SK-N-SH treated with all-trans-retinoic acid at 6 μM for 48 hours (cell line): ENCODE measurements at regions not wholly inside any gene's neighbourhood (a gene's known extent, or its start where the extent isn't known, plus 50 kb on each side); places are given as distances from the start of the nearest gene placed in this dataset.

Experiments used
- ATAC-seq: fragments of 200-7000 bp; cut with Tn5 transposase; 3 replicates; pipeline ENCODE4 v1.9.1; 2020; ENCODE audit warnings: mild to moderate bottlenecking, moderate library complexity
- ARNTL ChIP-seq: fragments of 450-650 bp; formaldehyde crosslinking; IDR thresholded peaks from 2 replicates; pipeline ENCODE4 v1.5.0; 2020; ENCODE audit warnings: low read depth, mild to moderate bottlenecking, moderate library complexity, borderline replicate concordance
- BACH2 ChIP-seq: fragments of 250-450 bp; sonication (Bioruptor Pico); IDR thresholded peaks from 2 replicates; pipeline ENCODE4 v1.9.0; 2021; ENCODE audit warnings: mild to moderate bottlenecking, borderline replicate concordance
- CREB5 ChIP-seq: fragments of 250-450 bp; sonication (Bioruptor Pico); IDR thresholded peaks from 2 replicates; pipeline ENCODE4 v1.5.1; 2020; ENCODE audit warnings: low read depth, mild to moderate bottlenecking, moderate library complexity
- GLIS3 ChIP-seq: fragments of 250-450 bp; sonication (Bioruptor Pico); IDR thresholded peaks from 2 replicates; pipeline ENCODE4 v1.5.0; 2020; ENCODE audit warnings: mild to moderate bottlenecking, moderate library complexity
- OSR1 ChIP-seq: fragments of 250-450 bp; sonication (Bioruptor Pico); IDR thresholded peaks from 2 replicates; pipeline ENCODE4 v1.8.0; 2022; ENCODE audit warnings: moderate library complexity, mild to moderate bottlenecking, inconsistent platforms
- PPARA ChIP-seq: fragments of 250-450 bp; sonication (Bioruptor Pico); IDR thresholded peaks from 2 replicates; pipeline ENCODE4 v1.5.0; 2020; ENCODE audit warnings: mild to moderate bottlenecking, borderline replicate concordance
- RARB ChIP-seq: fragments of 250-450 bp; sonication (Bioruptor Pico); IDR thresholded peaks from 2 replicates; pipeline ENCODE4 v1.8.0; 2021; ENCODE audit warnings: mild to moderate bottlenecking, moderate library complexity
- SNAI2 ChIP-seq: fragments of 250-450 bp; sonication (Bioruptor Pico); IDR thresholded peaks from 2 replicates; pipeline ENCODE4 v1.5.0; 2020; ENCODE audit warnings: mild to moderate bottlenecking, moderate library complexity
- TOX ChIP-seq: fragments of 250-450 bp; sonication (Bioruptor Pico); IDR thresholded peaks from 2 replicates; pipeline ENCODE4 v1.8.0; 2021; ENCODE audit warnings: mild to moderate bottlenecking, moderate library complexity, borderline replicate concordance
- TSHZ2 ChIP-seq: fragments of 250-450 bp; sonication (Bioruptor Pico); IDR thresholded peaks from 2 replicates; pipeline ENCODE4 v1.5.0; 2020; ENCODE audit warnings: mild to moderate bottlenecking, moderate library complexity
- ZC3H10 ChIP-seq: fragments of 250-450 bp; sonication (Bioruptor Pico); IDR thresholded peaks from 2 replicates; pipeline ENCODE4 v1.5.1; 2021; ENCODE audit warnings: mild to moderate bottlenecking, moderate library complexity
- ZFP3 ChIP-seq: fragments of 250-450 bp; sonication (Bioruptor Pico); IDR thresholded peaks from 2 replicates; pipeline ENCODE4 v1.5.0; 2020; ENCODE audit warnings: mild to moderate bottlenecking, moderate library complexity
- ZFP30 ChIP-seq: fragments of 450-650 bp; formaldehyde crosslinking; IDR thresholded peaks from 2 replicates; pipeline ENCODE4 v1.5.0; 2022; ENCODE audit warnings: mild to moderate bottlenecking, moderate library complexity
- ZNF565 ChIP-seq: fragments of 450-650 bp; formaldehyde crosslinking; conservative IDR thresholded peaks from 2 replicates; pipeline ENCODE4 v1.5.0; 2020; ENCODE audit warnings: low read depth, mild to moderate bottlenecking, moderate library complexity
- ZNF70 ChIP-seq: fragments of 450-650 bp; formaldehyde crosslinking; IDR thresholded peaks from 2 replicates; pipeline ENCODE4 v1.5.0; 2020; ENCODE audit warnings: mild to moderate bottlenecking, moderate library complexity
- ZNF8 ChIP-seq: fragments of 450-650 bp; formaldehyde crosslinking; IDR thresholded peaks from 2 replicates; pipeline ENCODE4 v1.5.0; 2020; ENCODE audit warnings: mild to moderate bottlenecking, moderate library complexity
- TF ChIP-seq, protein P1 (sequence below): fragments of 250-450 bp; sonication (Bioruptor Pico); IDR thresholded peaks from 2 replicates; pipeline ENCODE4 v1.8.0; 2021; ENCODE audit warnings: low read depth, mild to moderate bottlenecking, moderate library complexity, borderline replicate concordance
- TF ChIP-seq, protein P2 (sequence below): fragments of 250-450 bp; sonication (Bioruptor Pico); IDR thresholded peaks from 2 replicates; pipeline ENCODE4 v1.5.1; 2021; ENCODE audit warnings: mild to moderate bottlenecking, moderate library complexity

GRCh38 chr1:70581661-70582060 is 170.6 kb downstream of the CTH start:
- TF ChIP-seq PPARA (no peak), GLIS3 (no peak), RARB (no peak), SNAI2 (no peak), TSHZ2 (CRISPR knock-in tag) (no peak), ZFP30 (CRISPR knock-in tag) (no peak), BACH2 (CRISPR knock-in tag) (no peak), TOX (no peak), ZNF565 (CRISPR knock-in tag) (no peak), ZNF70 (CRISPR knock-in tag) (no peak), ZFP3 (CRISPR knock-in tag) (no peak), ARNTL (no peak), OSR1 (CRISPR knock-in tag) (no peak), ZNF8 (CRISPR knock-in tag) (no peak), ZC3H10 (CRISPR knock-in tag) (no peak)
- TF ChIP-seq, protein P1, sequence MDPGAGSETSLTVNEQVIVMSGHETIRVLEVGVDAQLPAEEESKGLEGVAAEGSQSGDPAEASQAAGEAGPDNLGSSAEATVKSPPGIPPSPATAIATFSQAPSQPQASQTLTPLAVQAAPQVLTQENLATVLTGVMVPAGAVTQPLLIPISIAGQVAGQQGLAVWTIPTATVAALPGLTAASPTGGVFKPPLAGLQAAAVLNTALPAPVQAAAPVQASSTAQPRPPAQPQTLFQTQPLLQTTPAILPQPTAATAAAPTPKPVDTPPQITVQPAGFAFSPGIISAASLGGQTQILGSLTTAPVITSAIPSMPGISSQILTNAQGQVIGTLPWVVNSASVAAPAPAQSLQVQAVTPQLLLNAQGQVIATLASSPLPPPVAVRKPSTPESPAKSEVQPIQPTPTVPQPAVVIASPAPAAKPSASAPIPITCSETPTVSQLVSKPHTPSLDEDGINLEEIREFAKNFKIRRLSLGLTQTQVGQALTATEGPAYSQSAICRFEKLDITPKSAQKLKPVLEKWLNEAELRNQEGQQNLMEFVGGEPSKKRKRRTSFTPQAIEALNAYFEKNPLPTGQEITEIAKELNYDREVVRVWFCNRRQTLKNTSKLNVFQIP, result no peak
- TF ChIP-seq, protein P2, sequence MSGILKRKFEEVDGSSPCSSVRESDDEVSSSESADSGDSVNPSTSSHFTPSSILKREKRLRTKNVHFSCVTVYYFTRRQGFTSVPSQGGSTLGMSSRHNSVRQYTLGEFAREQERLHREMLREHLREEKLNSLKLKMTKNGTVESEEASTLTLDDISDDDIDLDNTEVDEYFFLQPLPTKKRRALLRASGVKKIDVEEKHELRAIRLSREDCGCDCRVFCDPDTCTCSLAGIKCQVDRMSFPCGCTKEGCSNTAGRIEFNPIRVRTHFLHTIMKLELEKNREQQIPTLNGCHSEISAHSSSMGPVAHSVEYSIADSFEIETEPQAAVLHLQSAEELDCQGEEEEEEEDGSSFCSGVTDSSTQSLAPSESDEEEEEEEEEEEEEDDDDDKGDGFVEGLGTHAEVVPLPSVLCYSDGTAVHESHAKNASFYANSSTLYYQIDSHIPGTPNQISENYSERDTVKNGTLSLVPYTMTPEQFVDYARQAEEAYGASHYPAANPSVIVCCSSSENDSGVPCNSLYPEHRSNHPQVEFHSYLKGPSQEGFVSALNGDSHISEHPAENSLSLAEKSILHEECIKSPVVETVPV, result no peak
- TF ChIP-seq, all 23 proteins: peak for 0
- no peak for ATAC-seq

DNA sequence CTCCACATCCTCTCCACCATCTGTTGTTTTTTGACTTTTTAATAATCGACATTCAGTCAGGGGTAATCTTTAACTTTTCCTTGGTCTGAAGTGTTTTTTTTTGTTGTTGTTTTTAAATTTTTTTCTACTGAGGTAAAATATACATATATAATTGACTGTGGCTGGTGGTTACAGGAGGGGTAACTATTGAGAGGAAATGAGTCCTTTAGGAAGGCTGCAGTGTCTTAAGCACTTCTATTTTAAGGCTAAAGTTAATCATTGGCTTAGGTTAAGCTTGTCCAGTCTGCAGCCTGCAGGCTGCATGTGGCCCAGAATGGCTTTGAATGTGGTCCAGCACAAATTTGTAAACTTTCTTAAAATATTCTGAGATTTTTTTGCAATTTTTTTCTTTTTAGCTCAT is 172.5 kb downstream of the CTH start:
- no peak for ATAC-seq
- TF ChIP-seq ARNTL (no peak), GLIS3 (no peak), SNAI2 (no peak), TSHZ2 (CRISPR knock-in tag) (no peak)

DNA sequence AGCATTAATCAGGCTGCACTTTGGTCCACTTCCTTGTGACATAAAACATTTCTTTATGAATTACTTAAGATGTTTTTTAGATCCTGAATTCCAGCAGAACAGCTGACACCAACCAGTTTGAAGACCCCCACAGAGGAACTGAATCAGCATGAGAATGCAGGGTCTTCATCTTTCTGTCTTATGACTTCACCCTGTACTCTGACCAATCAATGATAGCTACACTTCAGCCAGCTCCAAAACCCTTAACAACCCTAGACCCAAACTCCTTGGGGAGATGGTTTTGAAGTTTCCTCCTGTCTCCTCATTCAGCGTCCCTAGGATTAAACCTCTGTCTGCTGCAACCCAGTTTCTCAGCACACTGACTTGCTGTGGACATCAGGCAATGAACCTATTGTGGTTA is 175.0 kb downstream of the CTH start:
- ATAC-seq, result no peak
- TF ChIP-seq CREB5 (CRISPR knock-in tag) (no peak), ZNF70 (CRISPR knock-in tag) (no peak), ZFP3 (CRISPR knock-in tag) (no peak)
- TF ChIP-seq, protein P1, result no peak
- TF ChIP-seq, protein P2, result no peak
- TF ChIP-seq, all 23 proteins: peak for 0
